K562 (cell line): ENCODE measurements at regions not wholly inside any gene's neighbourhood (a gene's known extent, or its start where the extent isn't known, plus 50 kb on each side); places are given as distances from the start of the nearest gene placed in this dataset.

Source experiments
- BCOR ChIP-seq: fragments of 450-650 bp; IDR thresholded peaks from 2 replicates; pipeline ENCODE4 v1.6.1; 2016
- CEBPG ChIP-seq, 3 experiments: fragments of 200-800 bp in 1 of 3; sonication (Bioruptor generic) in 1 of 3; sonication (generic) in 1 of 3; formaldehyde crosslinking in 1 of 3; IDR thresholded peaks in 2 of 3; conservative IDR thresholded peaks in 1 of 3; 2 replicates each; pipeline versions ENCODE4 v1.6.1 to v1.8.0; 2016 to 2022; ENCODE audit warnings: missing compliant biosample characterization in 2 of 3, missing genetic modification characterization in 2 of 3, mild to moderate bottlenecking in 1 of 3, missing genetic modification reagents in 1 of 3
- CXXC5 ChIP-seq: fragments of 250-450 bp; sonication (Bioruptor Pico); IDR thresholded peaks from 2 replicates; pipeline ENCODE4 v1.8.0; 2022; ENCODE audit warnings: inconsistent platforms, mild to moderate bottlenecking, moderate library complexity
- E2F8 ChIP-seq: fragments of 450-650 bp; IDR thresholded peaks from 2 replicates; pipeline ENCODE4 v1.7.1; 2018; ENCODE audit warnings: mild to moderate bottlenecking, low read depth; ENCODE audit not compliant: partially characterized antibody
- ETV6 ChIP-seq, 3 experiments: fragments of 150-350 bp in 1 of 3; sonication (generic) in 1 of 3; formaldehyde crosslinking in 1 of 3; IDR thresholded peaks; 2 replicates each; pipeline versions ENCODE4 v1.6.1 to v1.8.0; 2014 to 2022; ENCODE audit warnings: borderline replicate concordance in 2 of 3, low read depth in 2 of 3, antibody characterized with exemption in 1 of 3, low read length in 1 of 3, mild to moderate bottlenecking in 1 of 3, missing genetic modification reagents in 1 of 3
- REST ChIP-seq, 2 experiments: fragments of 450-650 bp; formaldehyde crosslinking in 1 of 2; IDR thresholded peaks; 2 replicates each; pipeline versions ENCODE4 v1.4.0 to v1.6.1; 2014 to 2020; ENCODE audit warnings: mild to moderate bottlenecking in 2 of 2, borderline replicate concordance in 1 of 2, low read depth in 1 of 2
- ZBTB7A ChIP-seq: IDR thresholded peaks from 2 replicates; pipeline ENCODE4 v1.6.1; 2011; ENCODE audit warnings: low read depth, mild to moderate bottlenecking, low read length, moderate library complexity, borderline replicate concordance; ENCODE audit not compliant: control insufficient read depth
- ZBTB9 ChIP-seq: fragments of 450-650 bp; formaldehyde crosslinking; IDR thresholded peaks from 2 replicates; pipeline ENCODE4 v1.4.0; 2020; ENCODE audit warnings: mild to moderate bottlenecking, moderate library complexity
- ZEB2 ChIP-seq: fragments of 450-650 bp; IDR thresholded peaks from 2 replicates; pipeline ENCODE4 v1.6.1; 2016
- ZNF639 ChIP-seq, 2 experiments: fragments of 200-800 bp in 1 of 2; sonication (Bioruptor generic) in 1 of 2; sonication (generic) in 1 of 2; formaldehyde crosslinking in 1 of 2; IDR thresholded peaks in 1 of 2; conservative IDR thresholded peaks in 1 of 2; 2 replicates each; pipeline versions ENCODE4 v1.5.0 to v1.6.1; 2016 to 2020; ENCODE audit warnings: missing compliant biosample characterization in 1 of 2, missing genetic modification characterization in 1 of 2, missing genetic modification reagents in 1 of 2

- TF ChIP-seq ZBTB7A = peak; percentile 67; the same call in 1 of the 2 replicates
- peak; percentile 92 for TF ChIP-seq ZEB2
- peak in 1 of 2 experiments; percentile 75; a peak in 2 of 4 replicates for TF ChIP-seq ZNF639 (CRISPR knock-in tag; conservative IDR thresholded peaks at IDR 0.05 in 1 of 2, IDR thresholded peaks at IDR 0.05 in 1 of 2)
- peak; percentile 92 for TF ChIP-seq BCOR
- peak; percentile 42; the same call in 1 of the 2 replicates for TF ChIP-seq REST (IDR thresholded peaks at IDR 0.05; ENCODE audit: borderline replicate concordance)
- no peak for TF ChIP-seq REST (CRISPR knock-in tag; IDR thresholded peaks at IDR 0.05; ENCODE audit: low read depth)
- 0 out of 2 replicates have a peak, but pooled peaks have one; percentile 18 for TF ChIP-seq ZBTB9 (CRISPR knock-in tag)
- peak in 1 of 2 experiments; percentile 63; a peak in 1 of 4 replicates for TF ChIP-seq ETV6 (IDR thresholded peaks at IDR 0.05; ENCODE audit: borderline replicate concordance in 1 of 2, low read depth in 2 of 2, low read length in 1 of 2)
- no peak for TF ChIP-seq ETV6 (CRISPR knock-in tag; IDR thresholded peaks at IDR 0.05; ENCODE audit: borderline replicate concordance)
- peak; percentile 62 for TF ChIP-seq E2F8
- TF ChIP-seq CEBPG (CRISPR knock-in tag; IDR thresholded peaks at IDR 0.05) = no peak
- TF ChIP-seq CEBPG (tag; conservative IDR thresholded peaks at IDR 0.05 in 1 of 2, IDR thresholded peaks at IDR 0.05 in 1 of 2) = peak in 1 of 2 experiments; percentile 49; a peak in 1 of 4 replicates
- peak; percentile 80 for TF ChIP-seq CXXC5 (CRISPR knock-in tag)
Observed at GRCh38 chr5:135271533-135272310, 127.3 kb downstream of the MACROH2A1 start (continued).
